PC-9 (cell line): ENCODE measurements at regions not wholly inside any gene's neighbourhood (a gene's known extent, or its start where the extent isn't known, plus 50 kb on each side); places are given as distances from the start of the nearest gene placed in this dataset.

Experiments
- BruUV-seq: library from RNA; stranded (reverse); fragments of 400-500 nt; replicated peaks from 2 replicates; lab custom pipeline; 2021; lab: Mats Ljungman, UMichigan
- CTCF ChIA-PET: fragments of 300-600 bp; sonication (Branson Sonifier 250); formaldehyde crosslinking; loops from one replicate; lab custom pipeline; 2022; ENCODE audit warnings: antibody characterized with exemption; lab: Charles Lee
- POLR2A ChIA-PET: fragments of 300-600 bp; sonication (Branson Sonifier 250); formaldehyde crosslinking; loops from one replicate; lab custom pipeline; 2022; ENCODE audit warnings: antibody characterized with exemption; ENCODE audit not compliant: unreplicated experiment; lab: Charles Lee
- DNase-seq, 2 experiments: peaks; one replicate each; pipeline versions ENCODE4 v3.0.0 to v3.0.0-alpha.2; 2015 to 2022; ENCODE audit warnings: mixed read lengths in 1 of 2
- H2AFZ ChIP-seq: fragments of 200-600 bp; sonication (generic); 2 replicates; pipeline ENCODE4 v1.8.1; 2017; ENCODE audit warnings: antibody characterized with exemption
- H3F3A ChIP-seq: fragments of 200-600 bp; sonication (generic); 2 replicates; pipeline ENCODE4 v1.8.1; 2017; ENCODE audit warnings: antibody characterized with exemption, mild to moderate bottlenecking, low read depth; ENCODE audit not compliant: insufficient read depth
- H3K27ac ChIP-seq: fragments of 200-600 bp; sonication (generic); 2 replicates; pipeline ENCODE4 v1.6.1; 2016; ENCODE audit warnings: mixed run types
- H3K27me3 ChIP-seq: fragments of 200-600 bp; sonication (generic); 2 replicates; pipeline ENCODE4 v1.6.1; 2016; ENCODE audit warnings: low read depth, mixed run types; ENCODE audit not compliant: insufficient read depth
- H3K36me3 ChIP-seq: fragments of 200-600 bp; sonication (generic); 2 replicates; pipeline ENCODE4 v1.6.1; 2016; ENCODE audit warnings: low read depth, mixed run types
- H3K4me1 ChIP-seq: fragments of 200-600 bp; sonication (generic); replicated peaks from 2 replicates; pipeline ENCODE4 v1.6.1; 2016; ENCODE audit warnings: mixed run types; ENCODE audit not compliant: insufficient read depth
- H3K4me2 ChIP-seq: fragments of 200-600 bp; sonication (generic); 2 replicates; pipeline ENCODE4 v1.6.1; 2017; ENCODE audit warnings: mixed run types
- H3K4me3 ChIP-seq: fragments of 200-600 bp; sonication (generic); 2 replicates; pipeline ENCODE4 v1.6.1; 2016; ENCODE audit warnings: mixed run types
- H3K79me2 ChIP-seq: fragments of 200-600 bp; sonication (generic); 2 replicates; pipeline ENCODE4 v1.6.1; 2017; ENCODE audit warnings: low read depth, mixed run types
- H3K9me2 ChIP-seq: fragments of 200-600 bp; sonication (generic); 2 replicates; pipeline ENCODE4 v1.8.1; 2017; ENCODE audit warnings: mild to moderate bottlenecking; ENCODE audit not compliant: insufficient read depth
- H3K9me3 ChIP-seq: fragments of 200-600 bp; sonication (generic); 2 replicates; pipeline ENCODE4 v1.8.1; 2016; ENCODE audit warnings: low read depth; ENCODE audit not compliant: insufficient read depth
- H4K20me1 ChIP-seq: fragments of 200-600 bp; sonication (generic); 2 replicates; pipeline ENCODE4 v1.8.1; 2017; ENCODE audit not compliant: insufficient read depth
- CTCF ChIP-seq: fragments of 200-600 bp; sonication (generic); conservative IDR thresholded peaks from 2 replicates; pipeline ENCODE4 v1.6.1; 2017; ENCODE audit warnings: mixed run types, antibody characterized with exemption, mild to moderate bottlenecking, moderate library complexity
- EZH2 ChIP-seq: fragments of 200-600 bp; sonication (generic); IDR thresholded peaks from 2 replicates; pipeline ENCODE4 v1.8.0; 2017; ENCODE audit warnings: antibody characterized with exemption, low read depth
- intact Hi-C: fragments of 100-400 bp; cut with micrococcal nuclease; formaldehyde crosslinking; loops from one replicate; pipeline ENCODE4 v1.10.0; 2022; ENCODE audit not compliant: unreplicated experiment

GRCh38 chr21:27403011-27403410, 436.1 kb upstream of the ADAMTS5 start:
- Histone ChIP-seq H3K36me3 (no peaks in the 10 kb centered on the region), H3K9me3 (no peaks in the 10 kb centered on the region), H3K27me3 (no peaks in the 10 kb centered on the region), H3K9me2 (no peaks in the 10 kb centered on the region), H3F3A (no peaks in the 10 kb centered on the region), H3K4me3 (no peak overlapping the region), H2AFZ (no peak overlapping the region), H3K79me2 (no peaks in the 10 kb centered on the region), H3K4me2 (no peak overlapping the region), H3K4me1 (no peaks in the 10 kb centered on the region), H3K27ac (no peak overlapping the region), H4K20me1 (no peaks in the 10 kb centered on the region)
- CTCF ChIA-PET: no interaction called here
- POLR2A ChIA-PET: no interaction called here
- no TSS peak for BruUV-seq
- intact Hi-C loops: no loop called here
- no peak for DNase-seq
- TF ChIP-seq CTCF (no peak), EZH2 (no peak)

- Histone ChIP-seq H3K9me2 (no peaks in the 10 kb centered on the region), H3K27me3 (no peaks in the 10 kb centered on the region), H3K4me1 (no peaks in the 10 kb centered on the region), H3F3A (no peaks in the 10 kb centered on the region), H3K4me2 (no peak overlapping the region), H3K36me3 (no peaks in the 10 kb centered on the region), H3K9me3 (no peaks in the 10 kb centered on the region), H2AFZ (no peak overlapping the region), H3K79me2 (no peaks in the 10 kb centered on the region), H3K4me3 (no peak overlapping the region), H3K27ac (no peak overlapping the region), H4K20me1 (no peaks in the 10 kb centered on the region)
- POLR2A ChIA-PET: no interaction called here
- TF ChIP-seq EZH2 (no peak), CTCF (no peak)
- CTCF ChIA-PET: no interaction called here
- BruUV-seq: no TSS peak
- intact Hi-C loops: loop anchor here (2.0 kb wide), 1 partner anchor 51 kb away; no protein-coding TSS in a partner anchor
- no peak for DNase-seq
Measured at GRCh38 chr21:27400045-27400444, 433.2 kb upstream of the ADAMTS5 start.

- H2AFZ ChIP-seq: no peak overlapping the region
- H4K20me1 ChIP-seq: no peaks in the 10 kb centered on the region
- intact Hi-C loops: no loop called here
- H3K36me3 ChIP-seq: no peaks in the 10 kb centered on the region
- H3K27ac ChIP-seq: no peak overlapping the region
- H3K4me3 ChIP-seq: no peak overlapping the region
- H3K9me2 ChIP-seq: no peaks in the 10 kb centered on the region
- ChIA-PET CTCF (no interaction called here), POLR2A (no interaction called here)
- no peaks in the 10 kb centered on the region for H3F3A ChIP-seq
- no peaks in the 10 kb centered on the region for H3K4me1 ChIP-seq
- TF ChIP-seq EZH2 (no peak), CTCF (no peak)
- H3K27me3 ChIP-seq: no peaks in the 10 kb centered on the region
- H3K9me3 ChIP-seq: no peaks in the 10 kb centered on the region
- BruUV-seq: no TSS peak
- H3K79me2 ChIP-seq: no peaks in the 10 kb centered on the region
- H3K4me2 ChIP-seq: no peak overlapping the region
- no peak for DNase-seq
Measured at GRCh38 chr21:27397578-27397977, 430.7 kb upstream of the ADAMTS5 start.
